ENCODE measurements at regions not wholly inside any gene's neighbourhood (a gene's known extent, or its start where the extent isn't known, plus 50 kb on each side); places are given as distances from the start of the nearest gene placed in this dataset.

DNA sequence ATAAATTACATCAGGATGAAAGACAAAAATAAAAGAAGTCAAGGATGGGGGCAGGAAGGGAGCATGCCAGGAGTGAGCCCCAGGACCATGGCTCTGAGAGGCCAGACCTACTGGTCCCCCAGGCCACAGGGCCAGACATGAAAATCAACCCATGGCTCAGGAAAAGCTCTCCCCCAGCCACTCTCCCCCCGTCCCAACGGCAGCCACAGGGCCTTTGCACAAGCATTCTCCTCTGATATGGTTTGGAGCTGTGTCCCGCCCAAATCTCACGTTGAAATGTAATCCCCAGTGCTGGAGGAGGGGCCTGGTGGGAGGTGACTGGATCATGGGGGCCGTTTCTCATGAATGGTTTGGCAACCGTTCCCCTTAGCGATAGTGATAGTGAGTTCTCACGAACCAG lies 80.8 kb upstream of the ANO1 start:
- Histone ChIP-seq H3K9me3 (ENCODE audit: control insufficient read depth, low read length) (no peaks in the 10 kb centered on the region), H3K4me3 (ENCODE audit: low read length) (no peak overlapping the region), H3K27me3 (ENCODE audit: control insufficient read depth, insufficient read depth, low read length, poor library complexity, severe bottlenecking) (no peaks in the 10 kb centered on the region), H3K36me3 (ENCODE audit: control insufficient read depth, insufficient read depth, low read length) (no peaks in the 10 kb centered on the region), H3K9ac (ENCODE audit: extremely low read depth, low read length, poor library complexity, severe bottlenecking) (no peak overlapping the region), H3K27ac (ENCODE audit: low read depth, low read length) (no peak overlapping the region), H3K4me1 (ENCODE audit: control insufficient read depth, insufficient read depth, low read length) (no peaks in the 10 kb centered on the region)
- WGBS, 2 experiments (ENCODE audit: insufficient coverage in 1 of 2, insufficient read length in 1 of 2), result 61 to 84% methylated on average over 4 to 8 of the region's 8 CpGs
- Mint-ChIP-seq H3K27ac (no peak overlapping the region), H3K36me3 (ENCODE audit: low read depth) (no peaks in the 10 kb centered on the region), H3K4me3 (no peak overlapping the region), H3K9me3 (peaks cover 4% of the 10 kb centered on the region), H3K4me1 (peaks cover 5% of the 10 kb centered on the region), H3K27me3 (ENCODE audit: insufficient read depth) (peaks cover 32% of the 10 kb centered on the region)
- no peak for DNase-seq
- TF ChIP-seq CTCF (conservative IDR thresholded peaks at IDR 0.05), result no peak

DNA sequence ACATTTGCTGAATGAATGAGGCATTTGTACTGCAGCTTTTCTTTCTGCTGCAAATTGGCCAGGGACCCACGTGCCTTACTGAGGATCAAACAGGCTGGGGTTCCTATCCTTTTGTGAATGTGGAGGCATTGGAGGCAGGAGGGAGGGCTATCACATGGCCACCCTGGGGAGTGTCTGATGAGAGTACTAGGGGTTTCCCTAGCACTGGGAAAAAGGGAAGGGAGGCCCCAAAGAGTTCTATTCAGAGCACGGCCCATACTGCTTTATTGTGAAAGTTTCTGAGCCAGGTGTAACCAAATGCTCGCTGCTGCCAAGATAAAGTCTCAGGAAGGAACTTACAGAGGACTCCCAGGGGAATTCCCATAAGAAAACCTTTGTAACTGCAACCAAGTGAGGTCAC lies 78.4 kb upstream of the ANO1 start:
- no peak overlapping the region for H3K27ac Mint-ChIP-seq
- no peak for TF ChIP-seq CTCF (conservative IDR thresholded peaks at IDR 0.05)

GRCh38 chr11:70000228-70000627 lies 77.9 kb upstream of the ANO1 start:
- no peaks in the 10 kb centered on the region for H3K9me3 Mint-ChIP-seq
- no peak overlapping the region for H3K9ac ChIP-seq (ENCODE audit: extremely low read depth, low read length, poor library complexity, severe bottlenecking)
- H3K27ac Mint-ChIP-seq, result no peak overlapping the region
- H3K27me3 ChIP-seq (ENCODE audit: control insufficient read depth, insufficient read depth, low read length, poor library complexity, severe bottlenecking), result no peaks in the 10 kb centered on the region
- no peaks in the 10 kb centered on the region for H3K4me1 ChIP-seq (ENCODE audit: control insufficient read depth, insufficient read depth, low read length)
- no peaks in the 10 kb centered on the region for H3K36me3 ChIP-seq (ENCODE audit: control insufficient read depth, insufficient read depth, low read length)
- DNase-seq, result no peak
- 50 to 58% methylated on average over 1 to 2 of the region's 3 CpGs for WGBS, 2 experiments (ENCODE audit: insufficient coverage in 1 of 2, insufficient read length in 1 of 2)
- peaks cover 39% of the 10 kb centered on the region for H3K27me3 Mint-ChIP-seq (ENCODE audit: insufficient read depth)
- H3K9me3 ChIP-seq (ENCODE audit: control insufficient read depth, low read length), result no peaks in the 10 kb centered on the region
- no peak overlapping the region for H3K4me3 Mint-ChIP-seq
- H3K36me3 Mint-ChIP-seq (ENCODE audit: low read depth), result no peaks in the 10 kb centered on the region
- no peak overlapping the region for H3K4me3 ChIP-seq (ENCODE audit: low read length)
- H3K27ac ChIP-seq (ENCODE audit: low read depth, low read length), result no peak overlapping the region
- peaks cover 5% of the 10 kb centered on the region for H3K4me1 Mint-ChIP-seq
- TF ChIP-seq CTCF (conservative IDR thresholded peaks at IDR 0.05), result no peak

More for the DNA sequence above, 78.4 kb upstream of the ANO1 start:
- Histone ChIP-seq H3K9me3 (ENCODE audit: control insufficient read depth, low read length) (no peaks in the 10 kb centered on the region), H3K9ac (ENCODE audit: extremely low read depth, low read length, poor library complexity, severe bottlenecking) (no peak overlapping the region), H3K4me1 (ENCODE audit: control insufficient read depth, insufficient read depth, low read length) (no peaks in the 10 kb centered on the region), H3K27ac (ENCODE audit: low read depth, low read length) (no peak overlapping the region), H3K4me3 (ENCODE audit: low read length) (no peak overlapping the region), H3K36me3 (ENCODE audit: control insufficient read depth, insufficient read depth, low read length) (no peaks in the 10 kb centered on the region), H3K27me3 (ENCODE audit: control insufficient read depth, insufficient read depth, low read length, poor library complexity, severe bottlenecking) (no peaks in the 10 kb centered on the region)
- Mint-ChIP-seq H3K9me3 (peaks cover 2% of the 10 kb centered on the region), H3K4me1 (peaks cover 5% of the 10 kb centered on the region), H3K36me3 (ENCODE audit: low read depth) (no peaks in the 10 kb centered on the region), H3K27me3 (ENCODE audit: insufficient read depth) (peaks cover 39% of the 10 kb centered on the region), H3K4me3 (no peak overlapping the region)
- no peak for DNase-seq
- WGBS, 2 experiments (ENCODE audit: insufficient coverage in 1 of 2, insufficient read length in 1 of 2), result 45 to 50% methylated on average over 3 of the region's 3 CpGs

Measured in endodermal cell (in vitro differentiated cells).